ENCODE measurements at regions not wholly inside any gene's neighbourhood (a gene's known extent, or its start where the extent isn't known, plus 50 kb on each side); places are given as distances from the start of the nearest gene placed in this dataset.

- no peak for TF ChIP-seq EP300 (IDR thresholded peaks at IDR 0.05)
- no peak for TF ChIP-seq POLR2AphosphoS5 (IDR thresholded peaks at IDR 0.05)
- no peak for TF ChIP-seq POLR2A (IDR thresholded peaks at IDR 0.05; ENCODE audit: low read depth)
- no peak for TF ChIP-seq CTCF (IDR thresholded peaks at IDR 0.05)
- intact Hi-C loops (cut with DNase I), result no loop called here
- Histone ChIP-seq H3K9me3 (no peaks in the 10 kb centered on the region), H3K4me3 (no peak overlapping the region), H3K36me3 (no peaks in the 10 kb centered on the region), H3K27ac (replicated peaks in 1 of 4) (no peak overlapping the region), H3K4me1 (no peaks in the 10 kb centered on the region), H3K27me3 (no peaks in the 10 kb centered on the region)
- WGBS, result 43% methylated on average over 2 of the region's 2 CpGs
- no peak for DNase-seq (ENCODE audit: extremely low spot score)
These were observed 462.6 kb downstream of the PRKD1 start for GRCh38 chr14:29465095-29465494.

GRCh38 chr14:29475641-29476040 is 452.0 kb downstream of the PRKD1 start:
- Histone ChIP-seq H3K4me3 (no peak overlapping the region), H3K27me3 (no peaks in the 10 kb centered on the region), H3K9me3 (peaks cover 0 to 4% (median 0%) of the 10 kb centered on the region in 4 donors), H3K36me3 (no peaks in the 10 kb centered on the region), H3K4me1 (no peaks in the 10 kb centered on the region), H3K27ac (replicated peaks in 1 of 4) (no peak overlapping the region)
- intact Hi-C loops (cut with DNase I), result no loop called here
- TF ChIP-seq CTCF (IDR thresholded peaks at IDR 0.05) (no peak), POLR2AphosphoS5 (IDR thresholded peaks at IDR 0.05) (no peak), POLR2A (IDR thresholded peaks at IDR 0.05; ENCODE audit: low read depth) (no peak), EP300 (IDR thresholded peaks at IDR 0.05) (no peak)
- DNase-seq (ENCODE audit: extremely low spot score), result no peak

- TF ChIP-seq EP300 (IDR thresholded peaks at IDR 0.05) (no peak), POLR2AphosphoS5 (IDR thresholded peaks at IDR 0.05) (no peak), POLR2A (IDR thresholded peaks at IDR 0.05; ENCODE audit: low read depth) (no peak), CTCF (IDR thresholded peaks at IDR 0.05) (no peak)
- Histone ChIP-seq H3K4me3 (no peak overlapping the region), H3K27ac (replicated peaks in 1 of 4) (no peak overlapping the region), H3K9me3 (no peaks in the 10 kb centered on the region), H3K36me3 (no peaks in the 10 kb centered on the region), H3K27me3 (no peaks in the 10 kb centered on the region), H3K4me1 (no peaks in the 10 kb centered on the region)
- 84% methylated on average over 4 of the region's 4 CpGs for WGBS
- no peak for DNase-seq (ENCODE audit: extremely low spot score)
- intact Hi-C loops (cut with DNase I), result no loop called here
These were observed 441.5 kb downstream of the PRKD1 start for GRCh38 chr14:29486132-29486531.

GRCh38 chr14:29489911-29490425 is 437.7 kb downstream of the PRKD1 start:
- Histone ChIP-seq H3K27me3 (no peaks in the 10 kb centered on the region), H3K4me3 (no peak overlapping the region), H3K36me3 (no peaks in the 10 kb centered on the region), H3K27ac (replicated peaks in 1 of 4) (no peak overlapping the region), H3K4me1 (no peaks in the 10 kb centered on the region), H3K9me3 (no peaks in the 10 kb centered on the region)
- WGBS, result 73% methylated on average over 4 of the region's 4 CpGs
- no peak for DNase-seq (ENCODE audit: extremely low spot score)
- no peak for TF ChIP-seq POLR2A (IDR thresholded peaks at IDR 0.05; ENCODE audit: low read depth)
- intact Hi-C loops (cut with DNase I), result no loop called here

- no peaks in the 10 kb centered on the region for H3K36me3 ChIP-seq
These were observed 433.8 kb downstream of the PRKD1 start for GRCh38 chr14:29493849-29494248.

More at GRCh38 chr14:29493849-29494248, 433.8 kb downstream of the PRKD1 start:
- no peak overlapping the region for H3K4me3 ChIP-seq
- TF ChIP-seq POLR2AphosphoS5 (IDR thresholded peaks at IDR 0.05), result no peak
- no peak for TF ChIP-seq CTCF (IDR thresholded peaks at IDR 0.05)
- TF ChIP-seq EP300 (IDR thresholded peaks at IDR 0.05), result no peak
- no peak for TF ChIP-seq POLR2A (IDR thresholded peaks at IDR 0.05; ENCODE audit: low read depth)
- DNase-seq (ENCODE audit: extremely low spot score), result no peak
- WGBS, result 75% methylated on average over 4 of the region's 4 CpGs
- H3K27me3 ChIP-seq, result no peaks in the 10 kb centered on the region
- H3K27ac ChIP-seq (replicated peaks in 1 of 4), result no peak overlapping the region
- no peaks in the 10 kb centered on the region for H3K4me1 ChIP-seq
- H3K9me3 ChIP-seq, result no peaks in the 10 kb centered on the region
- intact Hi-C loops (cut with DNase I), result no loop called here
